IMR-90 (cell line): ENCODE measurements at regions not wholly inside any gene's neighbourhood (a gene's known extent, or its start where the extent isn't known, plus 50 kb on each side); places are given as distances from the start of the nearest gene placed in this dataset.

Source experiments
- ATAC-seq: fragments of 200-7000 bp; cut with Tn5 transposase; 2 replicates; pipeline ENCODE4 v1.9.1; 2020; ENCODE audit warnings: low read depth, mild to moderate bottlenecking, moderate library complexity
- BruUV-seq: library from RNA; stranded (reverse); fragments of 400-500 nt; replicated peaks from 2 replicates; lab custom pipeline; 2021; lab: Mats Ljungman, UMichigan
- CTCF ChIA-PET: fragments of 300-600 bp; formaldehyde crosslinking; extraction: SDS; loops from one replicate; lab custom pipeline; 2021; ENCODE audit warnings: antibody characterized with exemption; lab: Yijun Ruan, JAX
- POLR2A ChIA-PET: fragments of 300-600 bp; sonication (Branson Sonifier 250); formaldehyde crosslinking; loops from one replicate; lab custom pipeline; 2022; ENCODE audit warnings: antibody characterized with exemption; ENCODE audit not compliant: unreplicated experiment; lab: Charles Lee
- DNase-seq: peaks from one replicate; pipeline ENCODE4 v3.0.0; 2013
- H2AFZ ChIP-seq: replicated peaks from 2 replicates; pipeline ENCODE3; 2013; ENCODE audit warnings: low read length, mild to moderate bottlenecking; ENCODE audit not compliant: poor library complexity
- H2AK5ac ChIP-seq: 2 replicates; pipeline ENCODE4 v1.6.1; 2013; ENCODE audit warnings: low read depth, low read length, inconsistent platforms
- H2AK9ac ChIP-seq: replicated peaks from 2 replicates; pipeline ENCODE3; 2013; ENCODE audit warnings: mild to moderate bottlenecking, low read depth, low read length, moderate library complexity; ENCODE audit not compliant: poor library complexity
- H2BK120ac ChIP-seq: 2 replicates; pipeline ENCODE4 v1.6.1; 2013; ENCODE audit warnings: low read depth, low read length, inconsistent platforms
- H2BK15ac ChIP-seq: 3 replicates; pipeline ENCODE4 v1.6.1; 2013; ENCODE audit warnings: low read depth, low read length, inconsistent platforms
- H2BK20ac ChIP-seq: 2 replicates; pipeline ENCODE4 v1.6.1; 2013; ENCODE audit warnings: low read depth, mild to moderate bottlenecking, inconsistent platforms, low read length, moderate library complexity
- H2BK5ac ChIP-seq: 2 replicates; pipeline ENCODE4 v1.6.1; 2013; ENCODE audit warnings: mild to moderate bottlenecking, low read depth, low read length, inconsistent platforms; ENCODE audit not compliant: poor library complexity, severe bottlenecking
- H3K14ac ChIP-seq: replicated peaks from 2 replicates; pipeline ENCODE4 v1.6.1; 2013; ENCODE audit warnings: low read depth, low read length, inconsistent platforms
- H3K18ac ChIP-seq: 2 replicates; pipeline ENCODE4 v1.6.1; 2013; ENCODE audit warnings: low read depth, low read length, control low read depth
- H3K23ac ChIP-seq: 2 replicates; pipeline ENCODE4 v1.6.1; 2013; ENCODE audit warnings: low read depth, low read length, inconsistent platforms
- H3K27ac ChIP-seq: 2 replicates; pipeline ENCODE4 v1.5.1; 2013; ENCODE audit warnings: mild to moderate bottlenecking, control low read depth, low read length; ENCODE audit not compliant: insufficient read depth
- H3K27me3 ChIP-seq: 2 replicates; pipeline ENCODE4 v1.6.1; 2013; ENCODE audit warnings: low read length; ENCODE audit not compliant: control insufficient read depth, insufficient read depth
- H3K36me3 ChIP-seq: 2 replicates; pipeline ENCODE4 v1.6.1; 2013; ENCODE audit warnings: low read length, mixed read lengths; ENCODE audit not compliant: control insufficient read depth, insufficient read depth
- H3K4ac ChIP-seq: 2 replicates; pipeline ENCODE4 v1.6.1; 2013; ENCODE audit warnings: low read depth, low read length, inconsistent platforms
- H3K4me1 ChIP-seq: 2 replicates; pipeline ENCODE4 v1.6.1; 2013; ENCODE audit warnings: low read length, mixed read lengths; ENCODE audit not compliant: control insufficient read depth, insufficient read depth
- H3K4me2 ChIP-seq: 2 replicates; pipeline ENCODE4 v1.6.1; 2013; ENCODE audit warnings: low read depth, mild to moderate bottlenecking, control low read depth, low read length, moderate library complexity
- H3K4me3 ChIP-seq: 2 replicates; pipeline ENCODE4 v1.5.1; 2013; ENCODE audit warnings: low read depth, mild to moderate bottlenecking, control low read depth, low read length, moderate library complexity; ENCODE audit not compliant: insufficient read depth
- H3K56ac ChIP-seq: 2 replicates; pipeline ENCODE4 v1.6.1; 2013; ENCODE audit warnings: low read length, inconsistent platforms; ENCODE audit not compliant: insufficient read depth; ENCODE audit errors: extremely low read depth
- H3K79me1 ChIP-seq, 2 experiments: 2 replicates each; pipeline ENCODE4 v1.6.1; 2013; ENCODE audit warnings: low read length in 2 of 2, inconsistent platforms in 1 of 2, low read depth in 1 of 2
- H3K9ac ChIP-seq: 2 replicates; pipeline ENCODE4 v1.6.1; 2013; ENCODE audit warnings: low read depth, low read length, control low read depth
- H3K9me1 ChIP-seq: 2 replicates; pipeline ENCODE4 v1.6.1; 2013; ENCODE audit warnings: low read length, inconsistent platforms; ENCODE audit not compliant: insufficient read depth
- H3K9me3 ChIP-seq: 2 replicates; pipeline ENCODE4 v1.6.1; 2013; ENCODE audit warnings: low read length; ENCODE audit not compliant: control insufficient read depth, insufficient read depth
- H4K20me1 ChIP-seq: 2 replicates; pipeline ENCODE4 v1.6.1; 2013; ENCODE audit warnings: low read length, inconsistent platforms; ENCODE audit not compliant: insufficient read depth
- H4K5ac ChIP-seq: 2 replicates; pipeline ENCODE4 v1.6.1; 2013; ENCODE audit warnings: mild to moderate bottlenecking, low read depth, low read length, control low read depth
- H4K8ac ChIP-seq, 2 experiments: 2 replicates each; pipeline ENCODE4 v1.6.1; 2013; ENCODE audit warnings: low read depth in 2 of 2, low read length in 2 of 2, control low read depth in 1 of 2, inconsistent platforms in 1 of 2
- H4K91ac ChIP-seq: 2 replicates; pipeline ENCODE4 v1.6.1; 2013; ENCODE audit warnings: low read depth, low read length, inconsistent platforms; ENCODE audit not compliant: insufficient read depth
- BHLHE40 ChIP-seq: fragments of 150-350 bp; IDR thresholded peaks from 2 replicates; pipeline ENCODE4 v1.6.1; 2016; ENCODE audit warnings: mild to moderate bottlenecking, low read depth, low read length
- CTCF ChIP-seq: conservative IDR thresholded peaks from 2 replicates; pipeline ENCODE4 v1.5.1; 2012; ENCODE audit warnings: mild to moderate bottlenecking, low read depth, low read length, improper control_type of control experiment
- FOS ChIP-seq: fragments of 150-350 bp; IDR thresholded peaks from 2 replicates; pipeline ENCODE4 v1.6.1; 2016; ENCODE audit warnings: low read depth, low read length
- MAFK ChIP-seq: IDR thresholded peaks from 2 replicates; pipeline ENCODE4 v1.6.1; 2012; ENCODE audit warnings: low read depth, low read length, improper control_type of control experiment
- MXI1 ChIP-seq: IDR thresholded peaks from 2 replicates; pipeline ENCODE4 v1.6.1; 2012; ENCODE audit warnings: low read depth, mild to moderate bottlenecking, low read length, moderate library complexity, borderline replicate concordance
- RAD21 ChIP-seq: IDR thresholded peaks from 2 replicates; pipeline ENCODE4 v1.6.1; 2012; ENCODE audit warnings: low read length, improper control_type of control experiment
- RCOR1 ChIP-seq: IDR thresholded peaks from 2 replicates; pipeline ENCODE4 v1.6.1; 2012; ENCODE audit warnings: mild to moderate bottlenecking, low read length, improper control_type of control experiment; ENCODE audit not compliant: insufficient replicate concordance
- SMC3 ChIP-seq: fragments of 150-350 bp; IDR thresholded peaks from 2 replicates; pipeline ENCODE4 v1.6.1; 2016; ENCODE audit warnings: low read depth, mild to moderate bottlenecking, antibody characterized with exemption, low read length, moderate library complexity
- WGBS, 2 experiments: methylation state at CpG; one replicate each; pipeline versions ENCODE4 v1.1.5 to v1.1.7; 2013; ENCODE audit warnings: missing lambda C conversion rate in 2 of 2; ENCODE audit not compliant: insufficient read length in 1 of 2; ENCODE audit errors: extremely low coverage in 2 of 2; 5-methylcytosine and 5-hydroxymethylcytosine counted together
- dilution Hi-C: fragments of 300-500 bp; cut with HindIII; formaldehyde crosslinking; loops from one replicate; pipeline ENCODE4 v1.14.3; 2018; ENCODE audit warnings: low sequenced_read_pairs; ENCODE audit not compliant: unreplicated experiment
- in situ Hi-C: fragments of 300-500 bp; cut with MboI; formaldehyde crosslinking; loops from 3 replicates; pipeline ENCODE4 v1.14.3; 2019; ENCODE audit warnings: low sequenced_read_pairs, inconsistent platforms, mixed read lengths
- intact Hi-C: fragments of 100-400 bp; cut with micrococcal nuclease; formaldehyde crosslinking; loops from 2 replicates; pipeline ENCODE4 v1.10.0; 2022

GRCh38 chr14:25150934-25151790, 101.2 kb upstream of the STXBP6 start:
- Histone ChIP-seq H3K4me2 (no peak overlapping the region; the same call in 1 of the 2 replicates), H2BK20ac (no peak overlapping the region), H3K4ac (no peak overlapping the region), H4K91ac (no peak overlapping the region), H2AK5ac (no peak overlapping the region), H2BK5ac (no peak overlapping the region), H3K18ac (no peak overlapping the region), H2BK120ac (no peak overlapping the region), H3K36me3 (no peaks in the 10 kb centered on the region), H2AK9ac (no peak overlapping the region), H3K9ac (no peak overlapping the region), H3K79me1 (no peaks in the 10 kb centered on the region), H3K27ac (no peak overlapping the region), H3K14ac (no peak overlapping the region), H3K9me1 (no peaks in the 10 kb centered on the region), H2BK15ac (no peak overlapping the region), H3K27me3 (peaks cover 1% of the 10 kb centered on the region), H3K9me3 (no peaks in the 10 kb centered on the region), H3K56ac (no peak overlapping the region), H3K4me3 (no peak overlapping the region), H2AFZ (no peak overlapping the region), H3K4me1 (no peaks in the 10 kb centered on the region), H4K8ac (no peak overlapping the region), H4K20me1 (no peaks in the 10 kb centered on the region), H3K23ac (no peak overlapping the region), H4K5ac (no peak overlapping the region)
- ATAC-seq (peak; percentile 82), DNase-seq (peak; percentile 71)
- no CpG with 5 or more reads among the region's 7 CpGs for WGBS, 2 experiments
- dilution Hi-C loops (no loop called here), in situ Hi-C loops (loop anchor here (5.0 kb wide), 1 partner anchor 414 kb away; no protein-coding TSS in a partner anchor), intact Hi-C loops (loop anchor here (1.0 to 2.0 kb wide), 4 partner anchors 102 to 441 kb away; no protein-coding TSS in a partner anchor)
- POLR2A ChIA-PET: no interaction called here
- CTCF ChIA-PET: interaction anchor here (0.6 to 1.1 kb wide), 4 partner anchors 10 to 420 kb away, joined by 3 read pairs; no protein-coding TSS in a partner anchor
- BruUV-seq: no TSS peak
- TF ChIP-seq RCOR1 (no peak), FOS (no peak), CTCF (peak; percentile 78), SMC3 (peak; percentile 75), MXI1 (no peak), RAD21 (peak; percentile 76), BHLHE40 (no peak), MAFK (no peak)
